GM12873 (cell line): ENCODE measurements at regions not wholly inside any gene's neighbourhood (a gene's known extent, or its start where the extent isn't known, plus 50 kb on each side); places are given as distances from the start of the nearest gene placed in this dataset.

Experiments used
- CTCF ChIP-seq: IDR thresholded peaks from 2 replicates; pipeline ENCODE4 v1.5.1; 2012; ENCODE audit warnings: low read depth, mild to moderate bottlenecking, moderate library complexity, low read length, control low read depth; ENCODE audit not compliant: insufficient read depth; ENCODE audit errors: missing control alignments

GRCh38 chr11:90847268-90847886 is 624.5 kb upstream of the CHORDC1 start:
- no peak for TF ChIP-seq CTCF

GRCh38 chr11:90846628-90847027 is 623.8 kb upstream of the CHORDC1 start:
- TF ChIP-seq CTCF, result no peak

- no peak for TF ChIP-seq CTCF
Observed at GRCh38 chr11:90845799-90846198, 623.0 kb upstream of the CHORDC1 start.

- no peak for TF ChIP-seq CTCF
Observed at GRCh38 chr11:90845126-90845525, 622.3 kb upstream of the CHORDC1 start.

- TF ChIP-seq CTCF, result no peak
Observed at GRCh38 chr11:90844041-90844440, 621.2 kb upstream of the CHORDC1 start.

GRCh38 chr11:90842681-90843080 is 619.8 kb upstream of the CHORDC1 start:
- TF ChIP-seq CTCF, result no peak

GRCh38 chr11:90840071-90840470 is 617.2 kb upstream of the CHORDC1 start:
- TF ChIP-seq CTCF, result no peak
